D721Med (cell line): ENCODE measurements at regions not wholly inside any gene's neighbourhood (a gene's known extent, or its start where the extent isn't known, plus 50 kb on each side); places are given as distances from the start of the nearest gene placed in this dataset.

Experiments
- DNase-seq: peaks from one replicate; pipeline ENCODE4 v3.0.0; 2011; ENCODE audit warnings: low spot score; ENCODE audit not compliant: insufficient read length
- FAIRE-seq: peaks from 2 replicates; lab custom pipeline; 2011; peaks lifted over from hg19 to GRCh38; lab: Jason Lieb, UNC
- TF ChIP-seq, protein P1 (sequence below): IDR thresholded peaks from 2 replicates; pipeline ENCODE4 v1.5.1; 2012; ENCODE audit warnings: mild to moderate bottlenecking, control low read depth; ENCODE audit not compliant: insufficient read depth; ENCODE audit errors: missing control alignments

DNA sequence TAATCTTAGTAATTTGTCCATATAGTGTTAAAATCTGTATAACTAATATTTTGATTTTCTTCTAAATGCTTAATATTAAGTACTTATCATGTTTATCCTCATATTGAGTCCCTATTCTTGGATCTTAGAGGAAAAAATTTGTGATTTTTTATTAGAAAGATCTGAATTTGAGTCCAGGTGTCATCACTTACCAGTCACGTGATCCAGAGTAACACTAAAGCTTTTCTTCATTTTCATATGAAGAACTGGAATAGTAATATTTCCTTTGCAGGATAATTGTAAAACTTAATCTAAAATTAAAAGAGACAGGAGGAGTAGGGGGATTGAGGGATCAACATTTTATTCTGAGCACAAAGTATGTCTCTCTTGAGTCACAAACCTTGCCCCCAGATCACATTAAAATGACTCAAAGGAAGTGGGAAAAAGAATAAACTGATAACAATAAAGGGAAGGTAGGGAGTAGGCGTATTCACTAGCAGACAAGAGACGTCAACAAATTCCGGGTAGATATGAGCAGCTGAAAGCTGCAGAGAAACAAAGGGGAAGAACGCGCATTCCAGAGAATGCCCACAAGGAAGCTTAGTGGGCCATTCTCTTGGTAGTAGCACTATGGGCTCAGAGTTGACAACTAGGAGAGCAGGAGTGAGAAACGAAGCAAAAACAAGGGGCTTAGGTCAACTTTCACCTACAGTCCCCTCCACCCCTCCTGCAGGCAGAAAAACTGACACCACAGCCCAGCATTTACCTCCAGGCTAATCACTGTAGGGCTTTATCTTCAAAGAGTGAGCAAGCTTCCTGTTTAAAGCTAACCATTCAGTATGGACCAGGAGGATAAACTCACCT lies 123.1 kb downstream of the SPRY2 start:
- TF ChIP-seq, protein P1, sequence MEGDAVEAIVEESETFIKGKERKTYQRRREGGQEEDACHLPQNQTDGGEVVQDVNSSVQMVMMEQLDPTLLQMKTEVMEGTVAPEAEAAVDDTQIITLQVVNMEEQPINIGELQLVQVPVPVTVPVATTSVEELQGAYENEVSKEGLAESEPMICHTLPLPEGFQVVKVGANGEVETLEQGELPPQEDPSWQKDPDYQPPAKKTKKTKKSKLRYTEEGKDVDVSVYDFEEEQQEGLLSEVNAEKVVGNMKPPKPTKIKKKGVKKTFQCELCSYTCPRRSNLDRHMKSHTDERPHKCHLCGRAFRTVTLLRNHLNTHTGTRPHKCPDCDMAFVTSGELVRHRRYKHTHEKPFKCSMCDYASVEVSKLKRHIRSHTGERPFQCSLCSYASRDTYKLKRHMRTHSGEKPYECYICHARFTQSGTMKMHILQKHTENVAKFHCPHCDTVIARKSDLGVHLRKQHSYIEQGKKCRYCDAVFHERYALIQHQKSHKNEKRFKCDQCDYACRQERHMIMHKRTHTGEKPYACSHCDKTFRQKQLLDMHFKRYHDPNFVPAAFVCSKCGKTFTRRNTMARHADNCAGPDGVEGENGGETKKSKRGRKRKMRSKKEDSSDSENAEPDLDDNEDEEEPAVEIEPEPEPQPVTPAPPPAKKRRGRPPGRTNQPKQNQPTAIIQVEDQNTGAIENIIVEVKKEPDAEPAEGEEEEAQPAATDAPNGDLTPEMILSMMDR, result no peak
- FAIRE-seq (no peak), DNase-seq (no peak)

- no peak for DNase-seq
- TF ChIP-seq, protein P1, result no peak
- no peak for FAIRE-seq
These were observed 125.6 kb downstream of the SPRY2 start for GRCh38 chr13:80215368-80215767.

DNA sequence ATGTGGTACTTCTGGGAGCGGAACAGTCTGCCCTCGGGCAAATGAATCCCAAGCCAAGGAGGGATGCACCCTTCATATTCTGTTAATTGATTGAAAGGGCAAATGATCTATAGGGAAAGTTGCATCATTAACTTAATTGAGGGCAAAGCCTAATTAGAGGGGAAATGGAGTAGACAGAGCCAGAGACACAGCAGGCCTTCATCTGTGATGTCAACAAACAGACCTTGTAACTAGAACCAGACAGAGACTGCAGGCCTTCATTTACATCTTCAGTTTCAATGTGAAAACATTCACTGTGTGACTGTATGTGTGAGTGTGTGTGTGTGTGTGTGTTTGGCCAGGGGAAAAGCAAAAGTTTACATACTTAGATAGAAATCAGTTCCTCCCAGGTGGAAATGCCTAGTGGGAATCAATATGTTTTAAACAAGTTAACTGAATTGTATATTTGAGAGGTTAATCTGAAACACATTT lies 126.4 kb downstream of the SPRY2 start:
- FAIRE-seq (no peak), DNase-seq (no peak)
- TF ChIP-seq, protein P1, result no peak

DNA sequence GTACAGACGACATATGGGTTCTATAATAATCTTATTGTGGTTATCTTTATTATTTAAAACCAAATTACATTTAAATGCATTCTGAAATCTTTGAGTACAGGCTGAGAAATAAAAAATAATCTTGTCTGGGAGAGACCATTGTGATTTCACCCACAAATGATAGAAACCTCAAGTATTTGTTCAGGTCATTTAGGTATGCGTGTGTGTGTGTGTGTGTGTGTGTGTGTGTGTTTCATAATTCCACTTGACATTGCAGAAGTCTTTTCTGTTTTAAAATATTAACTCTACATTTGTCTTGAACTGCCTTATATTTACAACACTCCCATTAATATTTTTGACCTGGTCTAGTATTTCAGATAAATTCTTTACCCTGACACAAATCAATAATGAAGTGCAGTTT lies 126.9 kb downstream of the SPRY2 start:
- no peak for FAIRE-seq

DNA sequence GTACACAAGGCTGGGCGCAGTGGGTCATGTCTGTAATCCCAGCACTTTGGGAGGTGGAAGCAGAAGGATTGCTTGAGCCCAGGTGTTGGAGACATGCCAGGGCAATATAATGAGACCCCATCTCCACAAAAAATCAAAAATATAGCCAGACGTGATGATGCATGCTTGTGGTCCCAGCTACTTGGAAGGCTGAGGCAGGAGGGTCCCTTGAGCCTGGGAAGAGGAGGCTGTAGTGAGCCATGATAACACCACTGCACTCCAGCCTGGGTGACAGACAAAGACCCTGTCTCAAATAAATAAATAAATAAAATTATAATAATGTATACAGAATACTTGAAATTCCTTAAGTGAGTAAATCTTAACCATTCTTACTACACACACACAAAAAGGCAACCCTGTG lies 127.7 kb downstream of the SPRY2 start:
- FAIRE-seq, result no peak
- no peak for DNase-seq

More for the DNA sequence above, 126.9 kb downstream of the SPRY2 start:
- TF ChIP-seq, protein P1, result no peak
- no peak for DNase-seq

GRCh38 chr13:80211566-80211965 lies 129.4 kb downstream of the SPRY2 start:
- DNase-seq, result no peak
- TF ChIP-seq, protein P1, result no peak
- no peak for FAIRE-seq

More for the DNA sequence above, 127.7 kb downstream of the SPRY2 start:
- TF ChIP-seq, protein P1, result no peak

DNA sequence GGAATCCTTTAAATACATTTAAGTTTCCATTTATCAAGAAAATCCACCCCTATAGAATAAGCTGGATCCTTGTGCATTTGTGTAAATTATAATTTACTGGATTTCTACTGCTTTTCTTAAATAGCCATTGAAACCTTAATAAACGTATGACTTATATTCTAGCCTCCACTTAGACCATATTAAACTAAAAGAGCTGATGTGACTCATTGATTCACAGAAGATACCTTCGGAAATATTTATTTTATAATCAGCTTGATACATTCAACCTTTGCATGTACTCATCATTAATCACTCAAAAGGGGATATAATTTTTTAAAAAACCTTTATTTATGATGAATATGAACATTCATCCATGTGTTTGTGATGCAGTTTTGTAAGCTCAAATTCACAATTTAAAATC lies 136.3 kb downstream of the SPRY2 start:
- TF ChIP-seq, protein P1, result no peak

More for the DNA sequence above, 136.3 kb downstream of the SPRY2 start:
- DNase-seq (no peak), FAIRE-seq (no peak)
